B cell (primary cell): ENCODE measurements at regions not wholly inside any gene's neighbourhood (a gene's known extent, or its start where the extent isn't known, plus 50 kb on each side); places are given as distances from the start of the nearest gene placed in this dataset.

Experiments
- ATAC-seq: fragments of 200-7000 bp; cut with Tn5 transposase; one replicate; pipeline ENCODE4 v1.10.0; 2021; ENCODE audit warnings: low read depth, mild to moderate bottlenecking, moderate number of reproducible peaks, moderate library complexity
- CTCF ChIA-PET: fragments of 350-600 bp; sonication (Branson Sonifier 250); formaldehyde crosslinking; loops from one replicate; lab custom pipeline; 2021; ENCODE audit warnings: antibody characterized with exemption, inconsistent platforms; lab: Charles Lee
- POLR2A ChIA-PET: fragments of 350-600 bp; sonication (Branson Sonifier 250); formaldehyde crosslinking; loops from one replicate; lab custom pipeline; 2021; ENCODE audit warnings: antibody characterized with exemption; lab: Charles Lee
- DNase-seq: peaks from one replicate; pipeline ENCODE4 v3.0.0; 2013
- H2AFZ ChIP-seq: 2 replicates; pipeline ENCODE4 v1.6.1; 2012; ENCODE audit warnings: mild to moderate bottlenecking, low read depth, low read length; ENCODE audit not compliant: insufficient read depth, poor library complexity, severe bottlenecking
- H3K27ac ChIP-seq, 2 donors: 1 replicate in 1 of 2; 2 replicates in 1 of 2; pipeline ENCODE4 v1.5.1; 2012 to 2013; ENCODE audit warnings: low read length in 2 of 2, mild to moderate bottlenecking in 2 of 2, moderate library complexity in 1 of 2
- H3K27me3 ChIP-seq, 4 experiments: fragments of 200-600 bp in 1 of 4; sonication (generic) in 1 of 4; replicated peaks in 1 of 4; 1 replicate in 2 of 4; 2 replicates in 2 of 4; pipeline versions ENCODE4 v1.6.1 to v1.7.0; 2013 to 2016; ENCODE audit warnings: low read length in 3 of 4, mild to moderate bottlenecking in 2 of 4, mixed read lengths in 1 of 4, moderate library complexity in 1 of 4; ENCODE audit not compliant: insufficient read depth in 4 of 4, control insufficient read depth in 3 of 4; ENCODE audit errors: control extremely low read depth in 1 of 4
- H3K36me3 ChIP-seq, 2 experiments: replicated peaks in 1 of 2; 1 replicate in 1 of 2; 2 replicates in 1 of 2; pipeline versions ENCODE4 v1.6.1 to v1.7.1; 2013; ENCODE audit warnings: low read length in 1 of 2; ENCODE audit not compliant: insufficient read depth in 2 of 2, control insufficient read depth in 1 of 2; ENCODE audit errors: control extremely low read depth in 1 of 2, extremely low read depth in 1 of 2
- H3K4me1 ChIP-seq, 2 donors: fragments of 200-600 bp in 1 of 2; sonication (generic) in 1 of 2; 1 replicate in 1 of 2; 2 replicates in 1 of 2; pipeline versions ENCODE4 v1.5.1 to v1.6.1; 2013 to 2017; ENCODE audit warnings: low read length in 2 of 2; ENCODE audit not compliant: control insufficient read depth in 2 of 2, insufficient read depth in 2 of 2
- H3K4me2 ChIP-seq: replicated peaks from 2 replicates; pipeline ENCODE3; 2012; ENCODE audit warnings: mild to moderate bottlenecking, low read depth, low read length; ENCODE audit not compliant: poor library complexity, severe bottlenecking
- H3K4me3 ChIP-seq, 5 experiments: fragments of 200-600 bp in 1 of 5; sonication (generic) in 1 of 5; 1 replicate in 3 of 5; 2 replicates in 2 of 5; pipeline versions ENCODE4 v1.5.1 to v1.7.0; 2011 to 2016; ENCODE audit warnings: low read length in 4 of 5, mild to moderate bottlenecking in 4 of 5, low read depth in 2 of 5, control low read depth in 1 of 5, moderate library complexity in 1 of 5; ENCODE audit not compliant: insufficient read depth in 1 of 5; ENCODE audit errors: control extremely low read depth in 1 of 5, extremely low read depth in 1 of 5
- H3K79me2 ChIP-seq: fragments of 200-600 bp; sonication (generic); one replicate; pipeline ENCODE4 v1.6.0; 2016; ENCODE audit warnings: low read length; ENCODE audit not compliant: control insufficient read depth, insufficient read depth
- H3K9ac ChIP-seq: fragments of 200-600 bp; sonication (generic); 2 replicates; pipeline ENCODE4 v1.6.1; 2017; ENCODE audit warnings: mild to moderate bottlenecking, low read length, moderate library complexity
- H3K9me3 ChIP-seq, 3 donors: one replicate each; pipeline versions ENCODE4 v1.6.1 to v1.7.1; 2013; ENCODE audit warnings: low read length in 2 of 3; ENCODE audit not compliant: control insufficient read depth in 2 of 3, insufficient read depth in 1 of 3; ENCODE audit errors: control extremely low read depth in 1 of 3
- H4K20me1 ChIP-seq: 2 replicates; pipeline ENCODE4 v1.6.0; 2012; ENCODE audit warnings: mild to moderate bottlenecking, low read length; ENCODE audit not compliant: insufficient read depth, control insufficient read depth, poor library complexity, severe bottlenecking
- H3K27ac Mint-ChIP-seq: one replicate; pipeline ENCODE4 v1.8.0; 2021; ENCODE audit warnings: mixed read lengths
- H3K27me3 Mint-ChIP-seq: one replicate; pipeline ENCODE4 v1.8.0; 2021; ENCODE audit warnings: mixed read lengths
- H3K4me1 Mint-ChIP-seq: one replicate; pipeline ENCODE4 v1.8.0; 2021; ENCODE audit warnings: mixed read lengths
- H3K4me3 Mint-ChIP-seq: one replicate; pipeline ENCODE4 v1.8.0; 2021; ENCODE audit warnings: mixed read lengths
- H3K9me3 Mint-ChIP-seq: one replicate; pipeline ENCODE4 v1.8.0; 2022; ENCODE audit warnings: mixed read lengths; ENCODE audit not compliant: insufficient read depth
- EZH2 ChIP-seq: IDR thresholded peaks from 2 replicates; pipeline ENCODE4 v1.6.1; 2012; ENCODE audit warnings: borderline replicate concordance, low read depth, mild to moderate bottlenecking, moderate library complexity, low read length; ENCODE audit not compliant: insufficient read depth, poor library complexity, severe bottlenecking
- WGBS: methylation state at CpG from one replicate; pipeline ENCODE4 v1.1.5; 2013; ENCODE audit warnings: missing lambda C conversion rate; ENCODE audit not compliant: insufficient coverage; 5-methylcytosine and 5-hydroxymethylcytosine counted together
- intact Hi-C: fragments of 100-400 bp; cut with micrococcal nuclease; formaldehyde crosslinking; loops from one replicate; pipeline ENCODE4 v1.10.0; 2022
- TF ChIP-seq, protein P1 (sequence below): fragments of 200-600 bp; IDR thresholded peaks from one replicate; pipeline ENCODE4 v1.8.0; 2022; ENCODE audit warnings: antibody characterized with exemption, mild to moderate bottlenecking

DNA sequence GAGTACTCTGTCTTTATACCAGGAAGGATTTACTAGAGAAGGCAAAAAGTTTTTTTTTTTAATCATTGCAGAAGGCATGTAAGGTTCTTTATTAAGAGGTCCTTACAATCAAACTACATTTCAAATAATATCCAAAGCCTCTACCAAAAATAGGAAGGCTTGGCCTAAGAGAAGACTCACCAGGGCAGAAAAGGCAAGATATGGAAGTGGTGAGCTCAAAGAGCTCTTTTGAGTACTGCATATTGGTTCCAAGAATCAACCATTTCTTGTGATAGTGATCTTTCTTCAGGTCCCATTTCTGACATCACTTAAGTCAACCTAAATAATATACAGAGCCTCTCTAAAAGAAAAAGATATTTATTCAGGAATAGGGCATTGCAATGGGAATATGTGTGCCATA, 153.2 kb downstream of the FASLG start:
- DNase-seq, result no peak
- no peaks in the 10 kb centered on the region for H3K27me3 Mint-ChIP-seq
- no peak for ATAC-seq
- intact Hi-C loops, result no loop called here
- H3K4me1 ChIP-seq, result peaks cover 0 to 4% of the 10 kb centered on the region in 2 donors
- peaks cover 4% of the 10 kb centered on the region for H3K9me3 Mint-ChIP-seq
- ChIA-PET POLR2A (no interaction called here), CTCF (interaction anchor here (1.3 to 1.7 kb wide), 2 partner anchors 14 to 66 kb away, joined by 3 to 6 read pairs; no protein-coding TSS in a partner anchor)
- H3K9ac ChIP-seq, result no peak overlapping the region
- H3K27me3 ChIP-seq, result no peaks in the 10 kb centered on the region
- no peaks in the 10 kb centered on the region for H4K20me1 ChIP-seq
- TF ChIP-seq EZH2, result no peak
- TF ChIP-seq, protein P1, sequence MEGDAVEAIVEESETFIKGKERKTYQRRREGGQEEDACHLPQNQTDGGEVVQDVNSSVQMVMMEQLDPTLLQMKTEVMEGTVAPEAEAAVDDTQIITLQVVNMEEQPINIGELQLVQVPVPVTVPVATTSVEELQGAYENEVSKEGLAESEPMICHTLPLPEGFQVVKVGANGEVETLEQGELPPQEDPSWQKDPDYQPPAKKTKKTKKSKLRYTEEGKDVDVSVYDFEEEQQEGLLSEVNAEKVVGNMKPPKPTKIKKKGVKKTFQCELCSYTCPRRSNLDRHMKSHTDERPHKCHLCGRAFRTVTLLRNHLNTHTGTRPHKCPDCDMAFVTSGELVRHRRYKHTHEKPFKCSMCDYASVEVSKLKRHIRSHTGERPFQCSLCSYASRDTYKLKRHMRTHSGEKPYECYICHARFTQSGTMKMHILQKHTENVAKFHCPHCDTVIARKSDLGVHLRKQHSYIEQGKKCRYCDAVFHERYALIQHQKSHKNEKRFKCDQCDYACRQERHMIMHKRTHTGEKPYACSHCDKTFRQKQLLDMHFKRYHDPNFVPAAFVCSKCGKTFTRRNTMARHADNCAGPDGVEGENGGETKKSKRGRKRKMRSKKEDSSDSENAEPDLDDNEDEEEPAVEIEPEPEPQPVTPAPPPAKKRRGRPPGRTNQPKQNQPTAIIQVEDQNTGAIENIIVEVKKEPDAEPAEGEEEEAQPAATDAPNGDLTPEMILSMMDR, result no peak
- peaks cover 25% of the 10 kb centered on the region for H3K4me1 Mint-ChIP-seq
- H3K4me2 ChIP-seq, result no peak overlapping the region
- no peak overlapping the region for H3K27ac Mint-ChIP-seq
- no peaks in the 10 kb centered on the region for H3K79me2 ChIP-seq
- H3K9me3 ChIP-seq, result peaks cover 2 to 8% (median 7%) of the 10 kb centered on the region in 3 donors
- no peak overlapping the region for H3K4me3 Mint-ChIP-seq
- no peaks in the 10 kb centered on the region for H3K36me3 ChIP-seq
- no peak overlapping the region for H3K4me3 ChIP-seq
- no peak overlapping the region for H2AFZ ChIP-seq
- no peak overlapping the region for H3K27ac ChIP-seq

DNA sequence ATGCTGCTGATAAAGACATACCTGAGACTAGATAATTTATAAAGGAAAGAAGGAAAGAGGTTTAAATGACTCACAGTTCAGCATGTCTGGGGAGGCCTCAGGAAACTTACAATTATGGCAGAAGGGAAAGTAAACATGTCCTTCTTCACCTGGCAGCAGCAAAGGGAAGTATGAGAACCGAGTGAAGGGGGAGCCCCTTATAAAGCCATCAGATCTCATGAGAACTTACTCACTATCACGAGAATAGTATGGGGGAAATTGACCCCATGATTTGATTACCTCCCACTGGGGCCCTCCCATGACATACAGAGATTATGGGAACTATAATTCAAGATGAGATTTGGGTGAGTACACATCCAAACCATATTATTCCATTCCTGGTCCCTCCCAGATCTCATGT, 154.4 kb downstream of the FASLG start:
- Histone ChIP-seq H3K36me3 (no peaks in the 10 kb centered on the region), H4K20me1 (no peaks in the 10 kb centered on the region), H3K9ac (no peak overlapping the region), H3K9me3 (peaks cover 2 to 8% (median 7%) of the 10 kb centered on the region in 3 donors), H3K27ac (no peak overlapping the region), H3K4me2 (no peak overlapping the region), H3K27me3 (no peaks in the 10 kb centered on the region), H3K79me2 (no peaks in the 10 kb centered on the region), H3K4me1 (peaks cover 11 to 15% of the 10 kb centered on the region in 2 donors), H2AFZ (no peak overlapping the region), H3K4me3 (no peak overlapping the region)
- Mint-ChIP-seq H3K27ac (no peak overlapping the region), H3K4me1 (peaks cover 37% of the 10 kb centered on the region), H3K4me3 (no peak overlapping the region), H3K9me3 (no peaks in the 10 kb centered on the region), H3K27me3 (no peaks in the 10 kb centered on the region)
- ChIA-PET CTCF (interaction anchor here (1.7 kb wide), 1 partner anchor 68 kb away, joined by 6 read pairs; no protein-coding TSS in a partner anchor), POLR2A (no interaction called here)
- ATAC-seq, result no peak
- no CpG with 5 or more reads among the region's 2 CpGs for WGBS
- intact Hi-C loops, result no loop called here
- TF ChIP-seq EZH2, result no peak
- TF ChIP-seq, protein P1, result no peak
- DNase-seq, result no peak
